Ishikawa (cell line): ENCODE measurements at regions not wholly inside any gene's neighbourhood (a gene's known extent, or its start where the extent isn't known, plus 50 kb on each side); places are given as distances from the start of the nearest gene placed in this dataset.

Experiments used
- CEBPB ChIP-seq: IDR thresholded peaks from 2 replicates; pipeline ENCODE4 v1.6.1; 2012
- CREB1 ChIP-seq: IDR thresholded peaks from 2 replicates; pipeline ENCODE4 v1.6.1; 2012; ENCODE audit warnings: low read depth
- EGR1 ChIP-seq: IDR thresholded peaks from 2 replicates; pipeline ENCODE4 v1.6.1; 2012
- EP300 ChIP-seq: IDR thresholded peaks from 2 replicates; pipeline ENCODE4 v1.6.1; 2012; ENCODE audit warnings: borderline replicate concordance
- FOXM1 ChIP-seq: IDR thresholded peaks from 2 replicates; pipeline ENCODE4 v1.6.1; 2012; ENCODE audit warnings: low read depth, borderline replicate concordance
- NFIC ChIP-seq: IDR thresholded peaks from 2 replicates; pipeline ENCODE4 v1.6.1; 2012
- RAD21 ChIP-seq: IDR thresholded peaks from 2 replicates; pipeline ENCODE4 v1.6.1; 2012; ENCODE audit warnings: low read depth
- REST ChIP-seq: IDR thresholded peaks from 2 replicates; pipeline ENCODE4 v1.6.1; 2012; ENCODE audit warnings: low read depth, mild to moderate bottlenecking
- TAF1 ChIP-seq: IDR thresholded peaks from 2 replicates; pipeline ENCODE4 v1.6.1; 2012; ENCODE audit warnings: low read depth, mild to moderate bottlenecking
- TCF12 ChIP-seq: IDR thresholded peaks from 2 replicates; pipeline ENCODE4 v1.6.1; 2012; ENCODE audit warnings: low read depth
- TEAD4 ChIP-seq: IDR thresholded peaks from 2 replicates; pipeline ENCODE4 v1.6.1; 2012
- YY1 ChIP-seq: IDR thresholded peaks from 2 replicates; pipeline ENCODE4 v1.6.1; 2012; ENCODE audit warnings: low read depth
- ZBTB7A ChIP-seq: IDR thresholded peaks from 2 replicates; pipeline ENCODE4 v1.6.1; 2012; ENCODE audit warnings: low read depth
- TF ChIP-seq, protein P1 (sequence below): IDR thresholded peaks from 2 replicates; pipeline ENCODE4 v1.6.1; 2012
- TF ChIP-seq, protein P2 (sequence below): IDR thresholded peaks from 2 replicates; pipeline ENCODE4 v1.6.1; 2012

GRCh38 chr6:97347111-97347510 is 64.1 kb upstream of the MMS22L start:
- TF ChIP-seq REST, result no peak
- TF ChIP-seq FOXM1, result no peak
- no peak for TF ChIP-seq YY1
- TF ChIP-seq CEBPB, result no peak
- TF ChIP-seq CREB1, result no peak

DNA sequence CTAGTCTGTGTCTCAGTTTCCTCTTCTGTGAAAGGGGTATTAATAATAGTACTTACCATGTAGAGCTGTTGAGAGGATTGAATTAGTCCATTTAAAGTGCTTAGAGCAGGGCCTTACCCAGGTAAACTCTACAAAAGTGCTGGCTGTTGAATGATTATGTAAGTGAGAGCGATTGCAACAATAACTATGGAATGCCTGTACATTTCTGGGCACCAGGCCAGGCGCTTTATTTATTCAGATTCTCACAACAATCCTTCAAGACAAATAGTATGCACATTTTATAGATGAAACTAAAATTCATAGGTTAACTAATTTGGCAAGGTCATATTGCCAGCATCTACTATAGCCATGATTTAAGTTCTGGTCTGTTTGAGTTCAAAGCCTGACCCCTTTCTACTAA is 78.3 kb upstream of the MMS22L start:
- TF ChIP-seq NFIC, result 0 out of 2 replicates have a peak, but pooled peaks have one; percentile 12
- TF ChIP-seq TCF12, result no peak
- peak; percentile 30; the same call in 1 of the 2 replicates for TF ChIP-seq CEBPB
- TF ChIP-seq YY1, result no peak
- TF ChIP-seq REST, result no peak

DNA sequence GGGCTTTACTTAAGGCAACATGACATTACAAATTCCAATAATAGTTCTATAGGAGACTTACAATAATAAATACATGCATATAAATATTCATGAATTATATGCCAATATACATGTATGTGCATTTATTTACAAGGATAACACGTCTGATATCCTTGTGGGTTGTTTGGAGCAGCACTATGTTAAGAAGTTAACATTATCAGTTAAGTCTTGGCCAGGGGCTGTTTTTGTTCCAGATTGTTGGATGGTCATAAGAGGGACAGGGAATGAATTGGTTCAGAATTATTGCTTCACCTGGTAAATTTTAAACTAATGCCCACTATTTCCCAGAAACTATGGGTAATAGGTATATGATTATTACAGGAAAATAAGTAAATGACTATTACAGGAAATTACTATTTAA is 81.3 kb upstream of the MMS22L start:
- TF ChIP-seq YY1, result no peak
- TF ChIP-seq, protein P1, sequence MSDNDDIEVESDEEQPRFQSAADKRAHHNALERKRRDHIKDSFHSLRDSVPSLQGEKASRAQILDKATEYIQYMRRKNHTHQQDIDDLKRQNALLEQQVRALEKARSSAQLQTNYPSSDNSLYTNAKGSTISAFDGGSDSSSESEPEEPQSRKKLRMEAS, result no peak
- TF ChIP-seq REST, result no peak
- TF ChIP-seq TEAD4, result no peak
- no peak for TF ChIP-seq FOXM1
- no peak for TF ChIP-seq ZBTB7A
- TF ChIP-seq, protein P2, sequence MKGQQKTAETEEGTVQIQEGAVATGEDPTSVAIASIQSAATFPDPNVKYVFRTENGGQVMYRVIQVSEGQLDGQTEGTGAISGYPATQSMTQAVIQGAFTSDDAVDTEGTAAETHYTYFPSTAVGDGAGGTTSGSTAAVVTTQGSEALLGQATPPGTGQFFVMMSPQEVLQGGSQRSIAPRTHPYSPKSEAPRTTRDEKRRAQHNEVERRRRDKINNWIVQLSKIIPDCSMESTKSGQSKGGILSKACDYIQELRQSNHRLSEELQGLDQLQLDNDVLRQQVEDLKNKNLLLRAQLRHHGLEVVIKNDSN, result no peak
- TF ChIP-seq CREB1, result no peak
- no peak for TF ChIP-seq TCF12
- no peak for TF ChIP-seq EGR1
- no peak for TF ChIP-seq EP300
- TF ChIP-seq NFIC, result no peak
- TF ChIP-seq TAF1, result no peak
- TF ChIP-seq RAD21, result no peak

- TF ChIP-seq, protein P1, result no peak
- no peak for TF ChIP-seq RAD21
- no peak for TF ChIP-seq YY1
- TF ChIP-seq ZBTB7A, result no peak
- no peak for TF ChIP-seq FOXM1
- no peak for TF ChIP-seq TEAD4
- TF ChIP-seq CREB1, result no peak
- TF ChIP-seq TCF12, result no peak
- TF ChIP-seq TAF1, result no peak
- TF ChIP-seq NFIC, result no peak
Observed at GRCh38 chr6:97392735-97393134, 109.7 kb upstream of the MMS22L start.

DNA sequence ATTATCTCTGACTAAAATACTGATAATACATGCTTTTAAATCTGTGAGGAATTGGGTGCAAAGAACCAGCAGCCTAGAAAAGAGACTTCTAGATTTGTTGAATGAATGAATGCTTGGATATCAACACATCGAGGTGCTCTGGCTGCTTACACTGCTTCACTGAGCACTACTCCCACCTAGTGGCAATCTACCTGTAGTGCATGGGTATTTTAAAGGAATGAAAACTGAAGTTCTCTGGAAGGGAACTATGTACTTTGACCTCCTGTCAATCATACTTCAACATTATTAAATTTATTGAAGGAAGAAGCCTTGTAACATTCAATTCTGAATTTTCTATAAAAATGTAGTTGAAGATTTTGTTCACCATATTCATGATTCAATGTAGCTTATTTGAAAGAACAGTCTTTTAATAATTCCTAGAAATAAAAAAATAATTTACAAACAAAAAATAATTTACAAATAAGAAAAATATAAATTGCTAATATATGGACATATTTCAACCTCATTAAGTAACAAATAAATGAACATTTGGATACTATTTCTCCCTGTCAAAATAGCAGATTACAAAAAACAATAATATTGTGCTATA is 111.2 kb upstream of the MMS22L start:
- TF ChIP-seq RAD21, result peak; percentile 91
- no peak for TF ChIP-seq NFIC

DNA sequence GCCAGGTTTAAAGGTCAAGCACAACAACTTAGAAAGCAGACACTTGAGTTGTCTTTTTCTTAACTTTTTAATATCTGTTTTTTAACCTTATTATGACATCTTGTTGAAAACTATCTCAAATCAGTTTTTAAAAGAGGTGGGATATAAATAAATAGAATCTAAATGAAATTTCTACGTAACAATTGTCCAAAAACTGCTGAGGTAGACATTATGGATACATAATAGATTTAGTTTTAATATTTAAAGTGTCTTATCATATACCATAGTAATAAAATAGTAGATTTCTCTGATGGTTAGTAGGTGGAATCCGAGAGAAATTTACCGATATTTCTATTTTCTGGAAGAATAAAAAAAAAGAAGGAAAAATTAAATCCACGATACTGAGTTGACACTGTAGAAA is 113.9 kb upstream of the MMS22L start:
- no peak for TF ChIP-seq YY1
- TF ChIP-seq EGR1, result no peak
- TF ChIP-seq REST, result no peak
- no peak for TF ChIP-seq NFIC
- TF ChIP-seq EP300, result no peak
